GM19035 (cell line): ENCODE measurements at regions not wholly inside any gene's neighbourhood (a gene's known extent, or its start where the extent isn't known, plus 50 kb on each side); places are given as distances from the start of the nearest gene placed in this dataset.

ENCODE experiments used
- ATAC-seq: cut with Tn5 transposase; IDR thresholded peaks from one replicate; pipeline ENCODE4 v1.9.1; 2021; ENCODE audit not compliant: unreplicated experiment

- no peak for ATAC-seq
These were observed 295.8 kb downstream of the GBA3 start for GRCh38 chr4:22988526-22988925.

- ATAC-seq = no peak
These were observed 295.1 kb downstream of the GBA3 start for GRCh38 chr4:22987870-22988269.

- no peak for ATAC-seq
These were observed 294.1 kb downstream of the GBA3 start for GRCh38 chr4:22986881-22987280.

GRCh38 chr4:22986262-22986661 lies 293.5 kb downstream of the GBA3 start:
- no peak for ATAC-seq

- ATAC-seq = no peak
These were observed 291.7 kb downstream of the GBA3 start for GRCh38 chr4:22984390-22984789.

GRCh38 chr4:22978656-22979055 lies 285.9 kb downstream of the GBA3 start:
- no peak for ATAC-seq

- ATAC-seq = no peak
These were observed 277.9 kb downstream of the GBA3 start for GRCh38 chr4:22970665-22971064.

DNA sequence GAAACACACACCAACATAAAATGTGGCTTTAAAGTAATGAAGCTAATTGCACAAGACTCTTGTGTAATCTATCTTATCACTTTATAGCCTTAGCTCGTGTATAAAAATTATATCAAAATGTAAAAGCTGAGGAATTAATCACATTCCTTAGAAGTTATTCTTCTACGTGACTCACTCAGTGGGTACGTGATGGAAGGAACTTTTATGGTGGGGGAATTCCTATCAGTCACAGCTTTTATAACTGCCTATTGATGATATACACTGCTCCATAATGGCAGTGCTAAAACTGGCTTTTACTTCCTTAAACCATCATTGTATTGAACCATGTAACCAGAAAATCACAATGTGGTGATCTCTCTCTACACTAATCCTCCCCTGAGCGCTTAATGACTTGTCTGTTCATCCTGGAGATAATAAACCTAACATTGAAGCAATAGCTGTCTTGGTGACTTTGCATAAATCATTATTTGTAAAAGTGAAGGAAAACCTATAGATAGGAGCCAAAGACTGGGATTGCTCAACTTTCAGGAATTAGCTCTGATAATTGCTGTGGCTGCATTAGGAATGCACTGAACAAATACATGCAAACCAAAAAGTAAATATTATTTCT lies 276.7 kb downstream of the GBA3 start:
- ATAC-seq = no peak

- ATAC-seq = no peak
These were observed 269.6 kb downstream of the GBA3 start for GRCh38 chr4:22962295-22962694.

GRCh38 chr4:22959483-22959882 lies 266.7 kb downstream of the GBA3 start:
- no peak for ATAC-seq

DNA sequence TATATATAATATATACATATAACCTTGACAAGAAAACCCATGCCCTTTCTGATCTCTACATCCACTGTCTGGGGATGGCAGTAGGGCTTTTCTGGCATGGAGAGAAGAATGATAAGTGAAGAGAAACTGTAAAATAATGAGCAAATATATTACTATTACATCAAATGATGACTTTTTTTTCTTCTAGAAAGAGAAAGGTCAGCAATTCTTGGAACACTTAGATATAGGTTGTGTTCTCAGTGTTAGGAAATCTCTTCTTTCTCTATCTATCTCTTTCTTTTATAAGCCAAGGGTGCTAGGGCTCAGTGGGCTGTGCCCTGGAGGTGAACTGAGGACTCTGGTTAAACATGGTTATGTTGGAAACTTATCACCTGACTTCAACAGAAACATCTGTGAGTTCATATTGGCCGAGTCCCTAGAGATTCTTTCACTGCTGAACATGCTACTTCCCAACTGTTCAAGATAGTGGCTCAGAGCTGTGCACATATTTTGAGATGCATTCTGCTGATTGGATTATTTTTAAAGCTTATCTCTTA lies 265.1 kb downstream of the GBA3 start:
- no peak for ATAC-seq

DNA sequence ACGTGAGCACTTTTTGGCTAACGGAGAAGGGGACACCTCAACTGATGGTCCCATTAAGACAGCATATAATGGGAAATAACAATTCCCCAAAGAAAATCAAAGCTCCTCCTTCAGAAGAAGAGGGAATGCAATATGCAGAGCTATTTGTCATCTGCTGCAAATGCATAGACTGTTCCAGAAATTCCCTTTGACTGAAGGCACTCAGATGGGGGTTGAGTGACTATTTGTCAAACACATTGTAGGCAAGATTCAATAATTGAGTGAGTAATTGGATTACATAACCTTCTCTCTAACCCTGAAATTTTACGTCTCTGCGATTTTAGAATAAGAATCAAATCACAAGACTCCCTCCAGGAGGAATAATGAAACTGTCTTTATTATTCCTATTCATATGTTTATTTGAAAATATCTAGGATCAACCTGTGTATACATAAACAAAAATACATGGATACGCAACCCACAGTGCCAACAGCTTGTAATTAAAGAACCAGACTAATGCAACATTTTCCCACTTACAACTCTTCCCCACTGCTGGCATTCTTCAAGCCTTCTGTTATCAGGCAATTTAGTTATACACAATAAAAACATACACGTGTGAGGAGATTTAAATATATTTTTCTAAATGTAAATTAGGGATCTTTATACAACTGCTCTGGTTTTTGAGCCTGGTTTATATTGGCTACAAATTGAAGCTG lies 256.6 kb downstream of the GBA3 start:
- ATAC-seq = no peak

GRCh38 chr4:22947851-22948250 lies 255.1 kb downstream of the GBA3 start:
- no peak for ATAC-seq

- no peak for ATAC-seq
These were observed 250.3 kb downstream of the GBA3 start for GRCh38 chr4:22942920-22943559.

DNA sequence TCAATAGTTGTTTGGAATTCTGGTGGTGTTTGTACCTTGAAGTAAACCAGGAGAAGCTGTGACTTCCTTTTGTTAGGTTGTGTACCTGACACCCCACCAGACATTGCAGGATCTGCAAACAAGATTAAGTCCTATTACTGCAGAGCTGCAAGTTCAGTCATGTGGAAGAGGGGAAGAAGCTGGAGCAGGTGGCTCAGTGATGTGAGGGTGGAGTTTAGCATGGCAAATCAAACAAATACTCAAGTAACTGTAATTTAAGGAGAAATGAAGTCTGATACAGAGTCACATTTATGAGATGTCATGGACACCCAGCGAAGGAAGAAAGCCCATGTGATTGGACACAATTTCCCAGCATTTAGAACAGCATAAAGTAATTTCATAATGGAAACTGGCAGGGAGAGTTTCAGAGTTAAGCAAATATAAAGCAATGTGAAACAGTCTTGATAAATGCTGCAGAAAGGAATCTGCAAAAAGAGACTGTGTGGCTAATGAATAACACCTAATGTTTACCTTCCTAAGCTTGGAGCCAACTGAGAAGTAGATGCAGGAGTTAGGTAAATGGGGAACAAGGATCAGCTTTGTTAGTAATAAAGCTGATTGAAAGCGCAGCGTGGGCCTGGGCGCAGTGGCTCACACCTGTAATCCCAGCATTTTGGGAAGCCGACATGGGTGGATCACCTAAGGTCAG lies 249.1 kb downstream of the GBA3 start:
- ATAC-seq = no peak

DNA sequence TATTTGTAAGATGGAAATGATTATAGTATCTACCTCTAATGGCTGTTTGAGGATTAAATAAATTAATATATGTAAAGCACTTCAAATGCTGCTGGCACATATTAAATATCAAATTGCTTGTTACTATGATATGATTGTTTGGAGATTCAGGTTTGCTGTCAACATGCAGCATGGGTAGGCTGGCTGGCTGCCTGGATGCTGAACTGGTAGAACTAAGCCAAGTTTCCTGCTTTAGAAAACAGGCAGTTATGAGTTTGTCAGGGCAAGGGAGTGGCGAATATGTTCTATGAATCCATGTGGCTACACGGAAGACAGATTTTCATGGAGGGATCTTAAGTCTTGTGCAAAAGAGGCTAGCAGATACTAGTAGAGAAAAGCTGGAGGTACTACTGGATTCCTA lies 239.6 kb downstream of the GBA3 start:
- ATAC-seq = no peak

- ATAC-seq = no peak
These were observed 229.7 kb downstream of the GBA3 start for GRCh38 chr4:22922426-22922825.

DNA sequence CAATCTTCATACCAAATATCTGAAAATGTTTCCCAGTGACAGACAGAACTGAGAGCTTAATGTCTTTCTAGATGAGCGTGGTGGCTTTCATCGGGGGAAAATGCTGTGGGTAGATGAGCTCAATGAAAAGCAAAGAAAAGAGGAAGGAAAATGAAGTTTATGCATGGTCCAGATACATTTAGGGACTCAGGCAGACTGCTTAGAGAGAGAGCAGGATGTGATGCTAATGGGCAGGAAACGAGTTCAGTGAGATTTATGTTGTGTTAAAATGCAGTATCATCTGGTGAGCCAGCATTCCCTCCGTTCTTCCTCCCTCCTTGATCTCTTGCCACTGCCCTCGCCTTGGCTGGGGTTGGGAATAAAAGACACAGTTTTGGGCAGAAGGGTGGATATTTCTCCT lies 229.2 kb downstream of the GBA3 start:
- ATAC-seq = no peak

DNA sequence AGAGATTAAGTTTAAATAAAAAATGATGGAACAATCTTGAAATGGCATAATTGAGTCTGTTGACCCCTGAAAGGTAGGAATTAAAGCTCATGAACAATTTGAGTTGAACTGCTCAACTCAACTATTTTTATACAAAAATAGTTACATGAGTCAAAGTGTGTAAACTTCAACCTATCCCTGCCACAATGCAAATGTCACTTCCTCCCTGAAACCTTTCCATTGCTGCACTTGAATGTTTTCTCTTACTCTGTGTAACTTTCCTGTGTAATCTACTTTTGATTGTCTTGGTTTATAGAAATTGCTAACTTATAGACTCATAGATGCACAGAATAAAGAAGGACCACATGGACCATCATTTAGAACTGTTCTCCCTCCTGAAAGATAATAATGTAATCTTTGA lies 218.5 kb downstream of the GBA3 start:
- ATAC-seq = no peak

DNA sequence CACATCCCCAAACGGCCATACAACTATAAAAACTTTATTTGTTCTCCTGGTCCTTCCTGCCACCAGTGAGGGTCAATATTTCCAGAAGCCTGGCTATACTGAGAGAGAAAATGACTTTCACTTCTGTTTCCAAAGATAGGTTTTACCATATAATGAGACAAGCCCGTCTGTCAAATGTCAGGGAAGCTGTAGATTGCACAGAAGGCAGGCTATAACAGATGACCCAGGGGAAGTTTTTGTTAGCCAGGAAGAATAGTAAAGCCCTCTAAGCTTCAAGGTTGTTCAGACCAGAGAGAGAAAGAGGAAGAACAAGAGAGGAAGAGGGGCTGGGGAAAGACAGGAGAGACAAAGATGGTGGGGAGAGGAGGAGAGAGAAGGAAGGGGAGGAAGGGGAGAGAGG lies 217.5 kb downstream of the GBA3 start:
- no peak for ATAC-seq

DNA sequence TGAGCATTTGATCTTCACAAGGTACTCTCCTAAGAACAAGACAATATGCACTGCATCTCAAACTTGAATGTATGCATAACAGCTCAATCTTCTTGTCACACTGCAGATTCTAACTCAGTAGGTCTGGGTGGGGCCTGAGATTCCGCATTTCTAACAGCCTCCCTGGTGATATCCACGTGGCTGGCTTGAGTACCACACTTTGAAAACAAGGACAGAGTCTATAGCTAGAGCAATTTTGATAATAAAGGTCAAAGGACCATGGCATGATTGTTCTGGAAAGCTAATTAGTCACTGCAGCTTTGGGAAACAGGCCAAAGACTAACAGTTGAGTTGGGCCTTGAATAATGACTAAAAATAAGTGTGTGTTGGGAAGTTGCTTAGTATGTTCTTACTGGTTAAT lies 213.3 kb downstream of the GBA3 start:
- ATAC-seq = no peak

DNA sequence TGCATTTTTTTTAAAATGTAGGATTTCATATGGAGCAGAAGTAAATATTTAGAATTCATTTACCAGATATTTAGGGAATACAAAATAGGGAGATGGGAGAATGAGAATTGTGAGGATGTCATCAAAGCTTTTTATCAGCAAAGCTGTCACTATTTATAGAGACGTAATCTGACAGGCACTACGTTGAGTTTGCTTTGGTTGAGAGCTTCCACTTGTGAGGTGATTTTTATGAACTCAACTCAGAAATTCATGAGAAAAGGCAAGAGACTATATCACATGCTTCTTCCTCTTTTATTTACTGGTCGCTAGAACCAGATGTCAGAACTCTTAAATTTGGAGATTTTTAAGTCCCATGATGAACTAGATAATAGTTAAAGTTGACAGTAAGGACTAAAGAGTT lies 211.2 kb downstream of the GBA3 start:
- no peak for ATAC-seq
